CD4-positive, CD25-positive, alpha-beta regulatory T cell (primary cell): ENCODE measurements at regions not wholly inside any gene's neighbourhood (a gene's known extent, or its start where the extent isn't known, plus 50 kb on each side); places are given as distances from the start of the nearest gene placed in this dataset.

ENCODE experiments used
- ATAC-seq, 2 donors: fragments of 150-1000 bp; cut with Tn5 transposase; one replicate each; pipeline ENCODE4 v1.10.0; 2021; ENCODE audit warnings: low read depth in 2 of 2, moderate number of reproducible peaks in 2 of 2, moderate library complexity in 1 of 2
- DNase-seq, 3 donors: peaks; one replicate each; pipeline versions ENCODE4 v3.0.0 to v3.0.0-alpha.2; 2012 to 2022; ENCODE audit warnings: mixed read lengths in 1 of 3
- H3K27ac ChIP-seq: one replicate; pipeline ENCODE4 v1.7.0; 2013; ENCODE audit warnings: mild to moderate bottlenecking, low read length; ENCODE audit not compliant: insufficient read depth, poor library complexity, severe bottlenecking
- H3K27me3 ChIP-seq: one replicate; pipeline ENCODE4 v1.7.0; 2013; ENCODE audit warnings: low read length; ENCODE audit not compliant: control insufficient read depth, insufficient read depth
- H3K36me3 ChIP-seq: one replicate; pipeline ENCODE4 v1.7.0; 2013; ENCODE audit warnings: mild to moderate bottlenecking, low read length, moderate library complexity; ENCODE audit not compliant: control insufficient read depth, insufficient read depth
- H3K4me1 ChIP-seq: 2 replicates; pipeline ENCODE4 v1.7.0; 2013; ENCODE audit warnings: mild to moderate bottlenecking, low read length; ENCODE audit not compliant: insufficient read depth, control insufficient read depth, poor library complexity, severe bottlenecking
- H3K4me3 ChIP-seq: one replicate; pipeline ENCODE4 v1.7.0; 2013; ENCODE audit warnings: low read depth, mild to moderate bottlenecking, low read length, moderate library complexity
- H3K9me3 ChIP-seq, 2 experiments: 1 replicate in 1 of 2; 2 replicates in 1 of 2; pipeline ENCODE4 v1.7.0; 2013; ENCODE audit warnings: low read length in 2 of 2, mild to moderate bottlenecking in 1 of 2, moderate library complexity in 1 of 2; ENCODE audit not compliant: control insufficient read depth in 2 of 2
- H3K27ac Mint-ChIP-seq, 3 donors: one replicate each; pipeline ENCODE4 v1.8.0; 2020 to 2022; ENCODE audit warnings: mild to moderate bottlenecking in 3 of 3, mixed read lengths in 3 of 3, moderate library complexity in 2 of 3
- H3K27me3 Mint-ChIP-seq: one replicate; pipeline ENCODE4 v1.8.0; 2022; ENCODE audit warnings: mild to moderate bottlenecking, mixed read lengths
- H3K36me3 Mint-ChIP-seq: one replicate; pipeline ENCODE4 v1.8.0; 2020; ENCODE audit warnings: mixed read lengths
- H3K4me1 Mint-ChIP-seq, 4 donors: one replicate each; pipeline ENCODE4 v1.8.0; 2020 to 2022; ENCODE audit warnings: mixed read lengths in 4 of 4, mild to moderate bottlenecking in 1 of 4
- H3K4me3 Mint-ChIP-seq, 4 donors: one replicate each; pipeline ENCODE4 v1.8.0; 2020 to 2022; ENCODE audit warnings: mild to moderate bottlenecking in 4 of 4, mixed read lengths in 4 of 4, moderate library complexity in 3 of 4
- H3K9me3 Mint-ChIP-seq, 7 donors: one replicate each; pipeline ENCODE4 v1.8.0; 2020 to 2022; ENCODE audit warnings: mixed read lengths in 7 of 7, mild to moderate bottlenecking in 3 of 7, moderate library complexity in 2 of 7

DNA sequence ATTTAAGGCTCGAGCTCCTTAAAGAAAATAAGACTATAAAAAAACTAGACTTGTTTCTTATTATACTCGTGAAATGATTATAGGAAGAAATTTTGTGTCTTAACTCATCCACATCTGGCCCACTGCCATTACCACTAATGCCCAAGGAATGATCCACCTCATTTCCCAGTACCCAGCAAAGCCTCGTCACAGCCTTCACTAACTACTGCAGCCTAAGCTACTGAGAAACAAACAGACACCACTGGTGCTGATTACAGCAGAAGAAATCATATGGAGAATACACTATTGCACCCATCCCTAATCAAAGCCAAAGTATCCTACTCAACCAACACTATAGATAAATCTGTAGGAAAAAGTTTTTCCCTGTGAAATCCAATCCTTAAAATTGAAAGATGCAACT, 205.3 kb upstream of the NAV3 start:
- Mint-ChIP-seq H3K9me3 (peaks cover 0 to 28% (median 13%) of the 10 kb centered on the region in 7 donors), H3K36me3 (no peaks in the 10 kb centered on the region), H3K27ac (no peak overlapping the region), H3K27me3 (no peaks in the 10 kb centered on the region), H3K4me1 (no peaks in the 10 kb centered on the region), H3K4me3 (no peak overlapping the region)
- Histone ChIP-seq H3K9me3 (peaks cover 3% of the 10 kb centered on the region in 2 experiments), H3K4me3 (no peak overlapping the region), H3K4me1 (no peaks in the 10 kb centered on the region), H3K27me3 (no peaks in the 10 kb centered on the region), H3K27ac (no peak overlapping the region), H3K36me3 (no peaks in the 10 kb centered on the region)
- DNase-seq (no peak), ATAC-seq (no peak)

DNA sequence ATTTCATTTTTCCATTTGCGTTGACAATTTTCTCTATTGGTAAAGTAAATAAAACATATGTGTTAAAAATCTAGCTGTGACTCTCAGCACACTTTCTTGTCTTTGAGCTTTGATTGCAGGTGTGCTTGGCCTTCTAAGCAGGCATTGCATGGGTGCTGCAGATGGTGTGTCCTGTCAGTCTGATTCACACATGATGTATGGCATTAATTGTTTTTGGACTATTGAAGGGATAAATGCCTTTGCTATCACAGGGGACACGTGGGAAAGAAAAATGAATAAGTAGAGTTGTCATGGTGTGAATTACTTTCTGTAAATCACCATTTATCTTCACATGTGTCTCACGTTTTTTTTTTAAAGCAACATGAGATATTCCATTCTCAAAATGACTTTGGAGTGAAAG, 211.3 kb upstream of the NAV3 start:
- H3K36me3 Mint-ChIP-seq, result no peaks in the 10 kb centered on the region

DNA sequence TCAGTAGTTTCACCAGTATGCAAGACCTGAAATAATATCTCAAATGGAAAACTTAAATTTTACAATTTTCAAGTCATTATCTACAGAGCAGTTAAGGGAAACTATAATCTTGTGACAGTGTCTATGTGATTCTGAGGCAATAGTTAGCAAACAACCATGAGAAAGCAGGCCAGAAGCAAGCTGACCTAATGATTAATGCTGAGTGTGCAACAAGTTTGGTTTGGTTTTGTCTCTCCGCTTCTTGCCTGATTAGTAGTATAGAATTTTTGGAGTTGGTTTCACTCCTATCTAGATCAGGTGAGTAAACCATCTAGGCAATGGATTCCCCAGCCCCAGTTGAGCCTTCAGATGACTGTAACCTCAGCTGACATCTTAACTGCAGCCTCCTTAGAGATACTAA, 212.9 kb upstream of the NAV3 start:
- Histone ChIP-seq H3K36me3 (no peaks in the 10 kb centered on the region), H3K4me1 (no peaks in the 10 kb centered on the region), H3K27me3 (no peaks in the 10 kb centered on the region), H3K27ac (no peak overlapping the region), H3K9me3 (no peaks in the 10 kb centered on the region), H3K4me3 (no peak overlapping the region)
- Mint-ChIP-seq H3K27ac (no peak overlapping the region), H3K27me3 (no peaks in the 10 kb centered on the region), H3K4me1 (no peaks in the 10 kb centered on the region), H3K36me3 (no peaks in the 10 kb centered on the region), H3K4me3 (no peak overlapping the region), H3K9me3 (peaks cover 0 to 10% (median 1%) of the 10 kb centered on the region in 7 donors)
- ATAC-seq, result no peak
- no peak for DNase-seq

More for the DNA sequence above, 211.3 kb upstream of the NAV3 start:
- no peak for DNase-seq
- Histone ChIP-seq H3K9me3 (no peaks in the 10 kb centered on the region), H3K4me1 (no peaks in the 10 kb centered on the region), H3K27ac (no peak overlapping the region), H3K36me3 (no peaks in the 10 kb centered on the region), H3K27me3 (no peaks in the 10 kb centered on the region), H3K4me3 (no peak overlapping the region)
- no peaks in the 10 kb centered on the region for H3K27me3 Mint-ChIP-seq
- H3K27ac Mint-ChIP-seq, result no peak overlapping the region
- no peak overlapping the region for H3K4me3 Mint-ChIP-seq
- ATAC-seq, result no peak
- H3K9me3 Mint-ChIP-seq, result peaks cover 1 to 18% (median 5%) of the 10 kb centered on the region in 7 donors
- no peaks in the 10 kb centered on the region for H3K4me1 Mint-ChIP-seq

DNA sequence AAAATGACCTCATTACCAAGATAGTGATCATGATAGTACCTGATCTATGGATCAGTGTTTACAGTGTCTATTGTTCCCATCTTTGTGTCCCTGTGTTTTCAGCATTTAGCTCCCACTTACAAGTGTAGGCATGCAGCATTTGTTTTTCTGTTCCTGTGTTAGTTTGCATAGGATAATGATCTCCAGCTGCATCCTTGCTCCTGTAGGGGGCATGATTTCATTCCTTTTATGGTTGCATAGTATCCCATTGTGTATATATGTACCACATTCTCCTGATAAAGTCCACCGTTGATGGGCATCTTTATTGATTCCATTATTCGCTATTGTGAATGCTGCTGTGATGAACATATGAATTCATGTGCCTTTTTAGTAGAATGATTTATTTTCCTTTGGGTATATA, 215.4 kb upstream of the NAV3 start:
- no peaks in the 10 kb centered on the region for H3K4me1 Mint-ChIP-seq

DNA sequence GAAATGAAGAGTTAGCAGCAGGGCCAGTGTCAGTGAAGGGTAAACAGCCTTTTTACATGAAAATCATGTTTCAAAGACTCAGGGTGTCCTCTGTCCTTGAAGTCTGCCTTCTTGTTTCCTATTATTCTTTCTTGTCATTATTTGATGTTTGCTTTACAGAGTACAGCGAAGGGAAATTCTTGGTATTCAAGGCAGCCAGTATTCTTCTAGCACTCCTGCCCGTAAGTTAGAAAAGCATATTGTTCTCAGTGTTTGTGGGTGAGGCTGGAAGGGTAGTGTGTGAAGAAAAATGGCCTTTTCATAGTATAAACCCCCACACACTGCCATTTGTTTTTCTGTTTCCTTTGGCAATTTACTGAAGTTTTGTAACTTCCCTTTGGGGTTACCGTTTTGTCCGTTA, 217.3 kb upstream of the NAV3 start:
- no peak overlapping the region for H3K27ac ChIP-seq
- H3K9me3 Mint-ChIP-seq, result peaks cover 0 to 10% (median 1%) of the 10 kb centered on the region in 7 donors
- H3K4me3 ChIP-seq, result no peak overlapping the region
- no peak overlapping the region for H3K27ac Mint-ChIP-seq
- H3K4me3 Mint-ChIP-seq, result no peak overlapping the region
- no peaks in the 10 kb centered on the region for H3K4me1 Mint-ChIP-seq
- H3K36me3 ChIP-seq, result no peaks in the 10 kb centered on the region
- H3K4me1 ChIP-seq, result no peaks in the 10 kb centered on the region
- H3K9me3 ChIP-seq, result no peaks in the 10 kb centered on the region
- no peaks in the 10 kb centered on the region for H3K27me3 ChIP-seq
- H3K36me3 Mint-ChIP-seq, result no peaks in the 10 kb centered on the region
- DNase-seq (no peak), ATAC-seq (no peak)
- H3K27me3 Mint-ChIP-seq, result no peaks in the 10 kb centered on the region

More for the DNA sequence above, 215.4 kb upstream of the NAV3 start:
- H3K9me3 ChIP-seq, result no peaks in the 10 kb centered on the region
- no peaks in the 10 kb centered on the region for H3K36me3 ChIP-seq
- DNase-seq, result no peak
- no peak overlapping the region for H3K4me3 Mint-ChIP-seq
- H3K27me3 Mint-ChIP-seq, result no peaks in the 10 kb centered on the region
- H3K36me3 Mint-ChIP-seq, result no peaks in the 10 kb centered on the region
- H3K4me3 ChIP-seq, result no peak overlapping the region
- H3K27ac Mint-ChIP-seq, result no peak overlapping the region
- no peaks in the 10 kb centered on the region for H3K27me3 ChIP-seq
- no peak overlapping the region for H3K27ac ChIP-seq
- ATAC-seq, result no peak
- H3K4me1 ChIP-seq, result no peaks in the 10 kb centered on the region
- peaks cover 0 to 10% (median 1%) of the 10 kb centered on the region in 7 donors for H3K9me3 Mint-ChIP-seq

DNA sequence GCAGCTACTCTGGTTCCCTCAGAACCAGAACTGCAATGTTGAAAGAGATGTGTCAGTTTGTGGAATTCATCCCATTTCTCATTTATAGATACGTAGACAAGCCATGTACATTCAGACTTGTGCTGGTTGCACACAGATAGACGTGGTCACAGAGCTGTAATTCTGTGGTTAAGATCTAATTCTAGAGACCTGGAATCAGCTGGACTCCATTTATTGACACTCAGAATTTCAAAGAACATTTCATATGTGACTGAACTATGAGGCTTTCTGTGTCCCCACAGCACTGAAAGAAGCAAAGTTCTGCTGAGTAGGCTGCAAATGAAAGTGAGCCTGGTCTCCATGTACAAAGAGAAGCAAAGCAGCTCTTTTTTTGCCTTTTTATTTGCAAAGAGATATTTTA, 220.2 kb upstream of the NAV3 start:
- no peaks in the 10 kb centered on the region for H3K36me3 ChIP-seq
- no peak overlapping the region for H3K27ac ChIP-seq
- H3K4me1 ChIP-seq, result no peaks in the 10 kb centered on the region
- no peak overlapping the region for H3K4me3 Mint-ChIP-seq
- no peaks in the 10 kb centered on the region for H3K27me3 ChIP-seq
- H3K27me3 Mint-ChIP-seq, result no peaks in the 10 kb centered on the region
- H3K9me3 Mint-ChIP-seq, result peaks cover 0 to 6% (median 1%) of the 10 kb centered on the region in 7 donors
- no peak overlapping the region for H3K27ac Mint-ChIP-seq
- no peaks in the 10 kb centered on the region for H3K36me3 Mint-ChIP-seq
- no peaks in the 10 kb centered on the region for H3K4me1 Mint-ChIP-seq
- H3K4me3 ChIP-seq, result no peak overlapping the region
- DNase-seq (no peak), ATAC-seq (no peak)
- no peaks in the 10 kb centered on the region for H3K9me3 ChIP-seq

DNA sequence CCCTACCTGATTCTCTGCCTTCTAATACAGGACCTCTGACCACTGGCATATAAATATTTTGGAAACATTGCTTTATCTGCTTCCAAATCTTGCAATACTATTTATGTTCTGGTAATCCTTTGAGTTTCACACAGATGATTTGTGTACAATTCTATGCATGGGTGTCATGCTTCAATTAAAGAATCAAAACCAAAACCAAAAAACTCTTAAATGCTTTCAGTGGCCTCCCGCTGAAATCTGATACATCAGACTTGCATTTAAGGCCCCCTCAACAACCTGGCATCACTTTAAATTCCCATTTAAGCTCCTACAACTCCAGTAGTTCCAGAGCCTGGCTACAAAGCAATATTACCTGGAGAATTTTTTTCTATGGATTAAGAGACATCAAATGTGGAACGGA, 221.7 kb upstream of the NAV3 start:
- H3K4me3 ChIP-seq, result no peak overlapping the region
- H3K36me3 ChIP-seq, result no peaks in the 10 kb centered on the region
- no peak for ATAC-seq

DNA sequence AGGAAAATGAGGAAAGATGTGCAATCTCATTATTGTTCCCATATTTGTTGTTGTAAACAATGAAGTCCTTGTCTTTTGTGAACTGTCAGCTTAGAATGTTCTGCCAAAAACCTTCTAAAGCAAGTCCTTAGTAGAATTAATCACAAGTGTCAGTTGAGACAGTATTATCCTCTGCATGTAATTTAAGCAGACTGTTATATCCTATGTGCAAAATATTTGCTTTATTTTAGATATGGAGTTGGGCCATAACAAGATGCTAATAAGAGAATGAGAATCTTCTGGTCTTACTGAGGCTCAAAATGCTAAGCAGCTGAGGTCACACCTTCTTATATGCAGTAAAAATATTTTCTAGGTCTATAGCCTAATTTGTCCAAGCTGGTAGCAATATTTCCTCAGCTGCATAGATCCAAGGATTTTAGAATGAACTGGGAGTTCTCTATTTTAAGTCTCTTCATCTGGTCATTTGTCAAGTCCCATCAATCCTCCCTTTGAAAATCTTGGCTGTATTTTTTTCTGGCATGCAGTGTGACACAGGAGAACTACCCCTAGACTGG, 222.3 kb upstream of the NAV3 start:
- no peaks in the 10 kb centered on the region for H3K9me3 ChIP-seq
- H3K9me3 Mint-ChIP-seq, result peaks cover 1 to 7% (median 2%) of the 10 kb centered on the region in 7 donors
- no peaks in the 10 kb centered on the region for H3K27me3 Mint-ChIP-seq
- no peak for DNase-seq
- H3K36me3 ChIP-seq, result no peaks in the 10 kb centered on the region
- no peak overlapping the region for H3K27ac Mint-ChIP-seq
- no peak for ATAC-seq
- no peak overlapping the region for H3K4me3 ChIP-seq
- no peaks in the 10 kb centered on the region for H3K4me1 Mint-ChIP-seq
- H3K27ac ChIP-seq, result no peak overlapping the region
- no peaks in the 10 kb centered on the region for H3K27me3 ChIP-seq
- no peak overlapping the region for H3K4me3 Mint-ChIP-seq
- no peaks in the 10 kb centered on the region for H3K4me1 ChIP-seq
- no peaks in the 10 kb centered on the region for H3K36me3 Mint-ChIP-seq

More for the DNA sequence above, 221.7 kb upstream of the NAV3 start:
- no peak overlapping the region for H3K27ac Mint-ChIP-seq
- DNase-seq, result no peak
- no peaks in the 10 kb centered on the region for H3K27me3 ChIP-seq
- no peak overlapping the region for H3K27ac ChIP-seq
- H3K4me1 Mint-ChIP-seq, result no peaks in the 10 kb centered on the region
- H3K27me3 Mint-ChIP-seq, result no peaks in the 10 kb centered on the region
- no peaks in the 10 kb centered on the region for H3K9me3 ChIP-seq
- no peak overlapping the region for H3K4me3 Mint-ChIP-seq
- H3K9me3 Mint-ChIP-seq, result peaks cover 0 to 6% (median 2%) of the 10 kb centered on the region in 7 donors
- no peaks in the 10 kb centered on the region for H3K36me3 Mint-ChIP-seq
- H3K4me1 ChIP-seq, result no peaks in the 10 kb centered on the region
